SK-N-SH treated with all-trans-retinoic acid at 6 μM for 48 hours (cell line): ENCODE measurements at regions not wholly inside any gene's neighbourhood (a gene's known extent, or its start where the extent isn't known, plus 50 kb on each side); places are given as distances from the start of the nearest gene placed in this dataset.

Experiments
- ATAC-seq: fragments of 200-7000 bp; cut with Tn5 transposase; 3 replicates; pipeline ENCODE4 v1.9.1; 2020; ENCODE audit warnings: mild to moderate bottlenecking, moderate library complexity
- ARNTL ChIP-seq: fragments of 450-650 bp; formaldehyde crosslinking; IDR thresholded peaks from 2 replicates; pipeline ENCODE4 v1.5.0; 2020; ENCODE audit warnings: low read depth, mild to moderate bottlenecking, moderate library complexity, borderline replicate concordance
- BACH2 ChIP-seq: fragments of 250-450 bp; sonication (Bioruptor Pico); IDR thresholded peaks from 2 replicates; pipeline ENCODE4 v1.9.0; 2021; ENCODE audit warnings: mild to moderate bottlenecking, borderline replicate concordance
- ESRRG ChIP-seq: fragments of 250-450 bp; sonication (Bioruptor Pico); IDR thresholded peaks from 2 replicates; pipeline ENCODE4 v1.6.1; 2021; ENCODE audit warnings: mild to moderate bottlenecking
- GLIS3 ChIP-seq: fragments of 250-450 bp; sonication (Bioruptor Pico); IDR thresholded peaks from 2 replicates; pipeline ENCODE4 v1.5.0; 2020; ENCODE audit warnings: mild to moderate bottlenecking, moderate library complexity
- ISL1 ChIP-seq: fragments of 250-450 bp; sonication (Bioruptor Pico); IDR thresholded peaks from 2 replicates; pipeline ENCODE4 v2.1.2; 2022; ENCODE audit warnings: mild to moderate bottlenecking, moderate library complexity
- OSR1 ChIP-seq: fragments of 250-450 bp; sonication (Bioruptor Pico); IDR thresholded peaks from 2 replicates; pipeline ENCODE4 v1.8.0; 2022; ENCODE audit warnings: moderate library complexity, mild to moderate bottlenecking, inconsistent platforms
- PATZ1 ChIP-seq: fragments of 250-450 bp; sonication (Bioruptor Pico); IDR thresholded peaks from 2 replicates; pipeline ENCODE4 v1.8.0; 2020; ENCODE audit warnings: mild to moderate bottlenecking, moderate library complexity, borderline replicate concordance
- POU6F1 ChIP-seq: fragments of 250-450 bp; sonication (Bioruptor Pico); IDR thresholded peaks from 2 replicates; pipeline ENCODE4 v1.8.0; 2021; ENCODE audit warnings: low read depth, mild to moderate bottlenecking, moderate library complexity, borderline replicate concordance
- PPARA ChIP-seq: fragments of 250-450 bp; sonication (Bioruptor Pico); IDR thresholded peaks from 2 replicates; pipeline ENCODE4 v1.5.0; 2020; ENCODE audit warnings: mild to moderate bottlenecking, borderline replicate concordance
- RARB ChIP-seq: fragments of 250-450 bp; sonication (Bioruptor Pico); IDR thresholded peaks from 2 replicates; pipeline ENCODE4 v1.8.0; 2021; ENCODE audit warnings: mild to moderate bottlenecking, moderate library complexity
- SNAI2 ChIP-seq: fragments of 250-450 bp; sonication (Bioruptor Pico); IDR thresholded peaks from 2 replicates; pipeline ENCODE4 v1.5.0; 2020; ENCODE audit warnings: mild to moderate bottlenecking, moderate library complexity
- TCF4 ChIP-seq: fragments of 250-450 bp; sonication (Bioruptor Pico); IDR thresholded peaks from 2 replicates; pipeline ENCODE4 v1.8.0; 2021; ENCODE audit warnings: mild to moderate bottlenecking, moderate library complexity, borderline replicate concordance
- TSHZ2 ChIP-seq: fragments of 250-450 bp; sonication (Bioruptor Pico); IDR thresholded peaks from 2 replicates; pipeline ENCODE4 v1.5.0; 2020; ENCODE audit warnings: mild to moderate bottlenecking, moderate library complexity
- ZC3H10 ChIP-seq: fragments of 250-450 bp; sonication (Bioruptor Pico); IDR thresholded peaks from 2 replicates; pipeline ENCODE4 v1.5.1; 2021; ENCODE audit warnings: mild to moderate bottlenecking, moderate library complexity
- ZFP3 ChIP-seq: fragments of 250-450 bp; sonication (Bioruptor Pico); IDR thresholded peaks from 2 replicates; pipeline ENCODE4 v1.5.0; 2020; ENCODE audit warnings: mild to moderate bottlenecking, moderate library complexity
- ZFP30 ChIP-seq: fragments of 450-650 bp; formaldehyde crosslinking; IDR thresholded peaks from 2 replicates; pipeline ENCODE4 v1.5.0; 2022; ENCODE audit warnings: mild to moderate bottlenecking, moderate library complexity
- ZNF565 ChIP-seq: fragments of 450-650 bp; formaldehyde crosslinking; conservative IDR thresholded peaks from 2 replicates; pipeline ENCODE4 v1.5.0; 2020; ENCODE audit warnings: low read depth, mild to moderate bottlenecking, moderate library complexity
- ZNF70 ChIP-seq: fragments of 450-650 bp; formaldehyde crosslinking; IDR thresholded peaks from 2 replicates; pipeline ENCODE4 v1.5.0; 2020; ENCODE audit warnings: mild to moderate bottlenecking, moderate library complexity
- ZNF8 ChIP-seq: fragments of 450-650 bp; formaldehyde crosslinking; IDR thresholded peaks from 2 replicates; pipeline ENCODE4 v1.5.0; 2020; ENCODE audit warnings: mild to moderate bottlenecking, moderate library complexity
- TF ChIP-seq, protein P1 (sequence below): fragments of 250-450 bp; sonication (Bioruptor Pico); IDR thresholded peaks from 2 replicates; pipeline ENCODE4 v1.5.1; 2021; ENCODE audit warnings: mild to moderate bottlenecking, moderate library complexity
- TF ChIP-seq, protein P2 (sequence below): fragments of 250-450 bp; sonication (Bioruptor Pico); IDR thresholded peaks from 2 replicates; pipeline ENCODE4 v1.5.1; 2020; ENCODE audit warnings: low read depth, mild to moderate bottlenecking, moderate library complexity

- TF ChIP-seq BACH2 (CRISPR knock-in tag): no peak
- ATAC-seq: no peak
These were observed 226.3 kb upstream of the ZNF608 start for GRCh38 chr5:124972703-124973102.

- no peak for ATAC-seq
- TF ChIP-seq ISL1 (CRISPR knock-in tag): 0 out of 2 replicates have a peak, but pooled peaks have one; percentile 4
- TF ChIP-seq ZNF70 (CRISPR knock-in tag): no peak
These were observed 227.2 kb upstream of the ZNF608 start for GRCh38 chr5:124973661-124974060.

DNA sequence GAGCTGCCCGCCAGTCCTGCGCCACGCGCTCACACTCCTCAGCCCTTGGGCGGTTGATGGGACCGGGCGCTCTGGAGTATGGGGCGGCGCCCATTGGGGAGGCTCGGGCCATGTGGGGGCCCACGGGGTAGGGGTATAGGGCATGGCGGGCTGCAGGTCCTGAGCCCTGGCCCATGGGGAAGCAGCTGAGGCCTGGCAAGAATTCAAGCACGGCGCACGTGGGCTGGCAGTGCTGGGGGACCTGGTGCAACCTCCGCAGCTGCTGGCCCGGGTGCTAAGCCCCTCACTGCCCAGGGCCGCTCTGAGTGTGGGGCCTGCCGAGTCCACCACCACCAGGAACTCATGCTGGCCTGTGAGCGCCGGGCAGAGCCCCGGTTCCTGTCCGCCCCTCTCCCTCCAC is 229.6 kb upstream of the ZNF608 start:
- TF ChIP-seq PATZ1 (CRISPR knock-in tag) (no peak), ARNTL (CRISPR knock-in tag) (no peak), RARB (CRISPR knock-in tag) (no peak), ZNF8 (CRISPR knock-in tag) (no peak), PPARA (no peak), GLIS3 (CRISPR knock-in tag) (no peak), ISL1 (CRISPR knock-in tag) (no peak), ZC3H10 (CRISPR knock-in tag) (no peak), SNAI2 (CRISPR knock-in tag) (no peak), OSR1 (CRISPR knock-in tag) (no peak), TCF4 (CRISPR knock-in tag) (no peak), ZFP3 (CRISPR knock-in tag) (no peak), POU6F1 (CRISPR knock-in tag) (no peak), ZNF565 (no peak), TSHZ2 (CRISPR knock-in tag) (no peak)
- TF ChIP-seq, protein P1, sequence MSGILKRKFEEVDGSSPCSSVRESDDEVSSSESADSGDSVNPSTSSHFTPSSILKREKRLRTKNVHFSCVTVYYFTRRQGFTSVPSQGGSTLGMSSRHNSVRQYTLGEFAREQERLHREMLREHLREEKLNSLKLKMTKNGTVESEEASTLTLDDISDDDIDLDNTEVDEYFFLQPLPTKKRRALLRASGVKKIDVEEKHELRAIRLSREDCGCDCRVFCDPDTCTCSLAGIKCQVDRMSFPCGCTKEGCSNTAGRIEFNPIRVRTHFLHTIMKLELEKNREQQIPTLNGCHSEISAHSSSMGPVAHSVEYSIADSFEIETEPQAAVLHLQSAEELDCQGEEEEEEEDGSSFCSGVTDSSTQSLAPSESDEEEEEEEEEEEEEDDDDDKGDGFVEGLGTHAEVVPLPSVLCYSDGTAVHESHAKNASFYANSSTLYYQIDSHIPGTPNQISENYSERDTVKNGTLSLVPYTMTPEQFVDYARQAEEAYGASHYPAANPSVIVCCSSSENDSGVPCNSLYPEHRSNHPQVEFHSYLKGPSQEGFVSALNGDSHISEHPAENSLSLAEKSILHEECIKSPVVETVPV (CRISPR knock-in tag): no peak
- TF ChIP-seq, protein P2, sequence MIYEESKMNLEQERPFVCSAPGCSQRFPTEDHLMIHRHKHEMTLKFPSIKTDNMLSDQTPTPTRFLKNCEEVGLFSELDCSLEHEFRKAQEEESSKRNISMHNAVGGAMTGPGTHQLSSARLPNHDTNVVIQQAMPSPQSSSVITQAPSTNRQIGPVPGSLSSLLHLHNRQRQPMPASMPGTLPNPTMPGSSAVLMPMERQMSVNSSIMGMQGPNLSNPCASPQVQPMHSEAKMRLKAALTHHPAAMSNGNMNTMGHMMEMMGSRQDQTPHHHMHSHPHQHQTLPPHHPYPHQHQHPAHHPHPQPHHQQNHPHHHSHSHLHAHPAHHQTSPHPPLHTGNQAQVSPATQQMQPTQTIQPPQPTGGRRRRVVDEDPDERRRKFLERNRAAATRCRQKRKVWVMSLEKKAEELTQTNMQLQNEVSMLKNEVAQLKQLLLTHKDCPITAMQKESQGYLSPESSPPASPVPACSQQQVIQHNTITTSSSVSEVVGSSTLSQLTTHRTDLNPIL (CRISPR knock-in tag): no peak
- TF ChIP-seq, all 23 proteins: peak for 0
- no peak for ATAC-seq

- no peak for ATAC-seq
- TF ChIP-seq PPARA (no peak), ESRRG (CRISPR knock-in tag) (no peak), ARNTL (CRISPR knock-in tag) (no peak), ISL1 (CRISPR knock-in tag) (no peak), ZFP30 (no peak), TSHZ2 (CRISPR knock-in tag) (no peak), OSR1 (CRISPR knock-in tag) (no peak), ZC3H10 (CRISPR knock-in tag) (no peak), PATZ1 (CRISPR knock-in tag) (no peak), ZNF70 (CRISPR knock-in tag) (no peak), TCF4 (CRISPR knock-in tag) (no peak), BACH2 (CRISPR knock-in tag) (no peak)
These were observed 232.8 kb upstream of the ZNF608 start for GRCh38 chr5:124979251-124979650.
